ENCODE measurements at regions not wholly inside any gene's neighbourhood (a gene's known extent, or its start where the extent isn't known, plus 50 kb on each side); places are given as distances from the start of the nearest gene placed in this dataset.

GRCh38 chr11:81224396-81224795 lies 1509.3 kb downstream of the FAM181B start:
- Histone ChIP-seq H3K4me3 (no peak overlapping the region), H3K27me3 (no peaks in the 10 kb centered on the region), H3K36me3 (no peaks in the 10 kb centered on the region), H3K27ac (no peak overlapping the region), H3K4me1 (no peaks in the 10 kb centered on the region), H3K9me3 (no peaks in the 10 kb centered on the region)
- TF ChIP-seq CTCF (IDR thresholded peaks at IDR 0.05) (no peak), POLR2A (IDR thresholded peaks at IDR 0.05) (no peak), POLR2AphosphoS5 (IDR thresholded peaks at IDR 0.05) (no peak), EP300 (IDR thresholded peaks at IDR 0.05) (no peak)
- no peak for DNase-seq
- 83 to 85% methylated on average over 3 of the region's 3 CpGs for WGBS, 2 donors
- no peak for ATAC-seq (ENCODE audit: low FRiP score in 2 of 2)

GRCh38 chr11:81222491-81222890 lies 1511.2 kb downstream of the FAM181B start:
- H3K4me3 ChIP-seq = no peak overlapping the region
- no peaks in the 10 kb centered on the region for H3K27me3 ChIP-seq
- H3K9me3 ChIP-seq = no peaks in the 10 kb centered on the region
- TF ChIP-seq POLR2A (IDR thresholded peaks at IDR 0.05) = no peak
- no peak overlapping the region for H3K27ac ChIP-seq
- H3K36me3 ChIP-seq = no peaks in the 10 kb centered on the region
- ATAC-seq (ENCODE audit: low FRiP score in 2 of 2) (no peak), DNase-seq (no peak)
- 79% methylated on average over 3 of the region's 3 CpGs; no CpG with 5 or more reads in 1 of the 2 donors for WGBS, 2 donors
- no peaks in the 10 kb centered on the region for H3K4me1 ChIP-seq

- WGBS, 2 donors = 80 to 84% methylated on average over 9 of the region's 9 CpGs
- ATAC-seq (ENCODE audit: low FRiP score in 2 of 2) = no peak
- no peak overlapping the region for H3K4me3 ChIP-seq
These were observed 1513.3 kb downstream of the FAM181B start for GRCh38 chr11:81220146-81220895.

GRCh38 chr11:81219661-81220060 lies 1514.0 kb downstream of the FAM181B start:
- WGBS, 2 donors = 82 to 98% methylated on average over 1 of the region's 1 CpG
- Histone ChIP-seq H3K4me3 (no peak overlapping the region), H3K27me3 (no peaks in the 10 kb centered on the region), H3K27ac (no peak overlapping the region), H3K9me3 (no peaks in the 10 kb centered on the region), H3K4me1 (no peaks in the 10 kb centered on the region), H3K36me3 (no peaks in the 10 kb centered on the region)
- DNase-seq (no peak), ATAC-seq (ENCODE audit: low FRiP score in 2 of 2) (no peak)
- TF ChIP-seq CTCF (IDR thresholded peaks at IDR 0.05) (no peak), POLR2AphosphoS5 (IDR thresholded peaks at IDR 0.05) (no peak), POLR2A (IDR thresholded peaks at IDR 0.05) (no peak), EP300 (IDR thresholded peaks at IDR 0.05) (no peak)

More at GRCh38 chr11:81220146-81220895, 1513.3 kb downstream of the FAM181B start:
- H3K4me1 ChIP-seq = no peaks in the 10 kb centered on the region
- no peaks in the 10 kb centered on the region for H3K36me3 ChIP-seq
- no peak overlapping the region for H3K27ac ChIP-seq
- TF ChIP-seq POLR2AphosphoS5 (IDR thresholded peaks at IDR 0.05) = no peak
- no peak for TF ChIP-seq POLR2A (IDR thresholded peaks at IDR 0.05)
- TF ChIP-seq EP300 (IDR thresholded peaks at IDR 0.05) = no peak
- TF ChIP-seq CTCF (IDR thresholded peaks at IDR 0.05) = no peak
- DNase-seq = no peak
- no peaks in the 10 kb centered on the region for H3K27me3 ChIP-seq
- no peaks in the 10 kb centered on the region for H3K9me3 ChIP-seq

- DNase-seq = no peak
- 55 to 64% methylated on average over 4 of the region's 4 CpGs for whole genome bisulfite sequencing, 2 donors
- H3K27ac ChIP-seq = no peak overlapping the region
- ATAC-seq (ENCODE audit: low FRiP score in 2 of 2) = no peak
- H3K9me3 ChIP-seq = no peaks in the 10 kb centered on the region
- H3K36me3 ChIP-seq = no peaks in the 10 kb centered on the region
- TF ChIP-seq POLR2AphosphoS5 (IDR thresholded peaks at IDR 0.05) = no peak
- no peak for TF ChIP-seq CTCF (IDR thresholded peaks at IDR 0.05)
- no peak for TF ChIP-seq EP300 (IDR thresholded peaks at IDR 0.05)
- TF ChIP-seq POLR2A (IDR thresholded peaks at IDR 0.05) = no peak
- H3K4me1 ChIP-seq = no peaks in the 10 kb centered on the region
- H3K4me3 ChIP-seq = no peak overlapping the region
- no peaks in the 10 kb centered on the region for H3K27me3 ChIP-seq
These were observed 1515.2 kb downstream of the FAM181B start for GRCh38 chr11:81218440-81218839.
